ENCODE measurements at regions not wholly inside any gene's neighbourhood (a gene's known extent, or its start where the extent isn't known, plus 50 kb on each side); places are given as distances from the start of the nearest gene placed in this dataset.

DNA sequence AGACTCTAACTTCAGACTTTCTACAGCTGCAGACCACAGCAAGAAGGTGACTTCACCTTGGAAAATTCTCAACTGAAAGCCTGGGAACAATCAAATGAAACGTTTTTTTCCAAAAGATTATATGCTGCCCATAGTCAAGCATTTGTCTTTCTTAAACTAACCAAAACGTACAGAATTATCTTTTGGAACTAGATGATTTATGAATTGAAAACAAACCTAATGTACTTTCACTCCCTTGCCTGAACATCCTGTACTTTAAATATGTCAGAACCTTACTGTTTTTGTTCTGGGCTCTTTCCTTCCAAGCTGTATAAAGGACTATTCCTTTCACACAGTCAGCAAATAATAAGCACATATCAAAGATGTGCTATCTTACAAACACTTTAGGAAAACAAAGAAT lies 62.4 kb upstream of the TNFAIP3 start:
- TF ChIP-seq CBX8 (IDR thresholded peaks at IDR 0.05; ENCODE audit: borderline replicate concordance, low read depth, low read length) (no peak), RNF2 (IDR thresholded peaks at IDR 0.05; ENCODE audit: borderline replicate concordance, low read depth, low read length, missing control alignments, poor library complexity, severe bottlenecking) (no peak), CREB1 (IDR thresholded peaks at IDR 0.05) (no peak), TCF12 (IDR thresholded peaks at IDR 0.05; ENCODE audit: low read depth, low read length) (no peak), POLR2A (IDR thresholded peaks at IDR 0.05; ENCODE audit: control extremely low read depth in 1 of 2, low read depth in 2 of 2, low read length in 2 of 2) (no peak), BRCA1 (IDR thresholded peaks at IDR 0.05; ENCODE audit: low read depth, low read length) (no peak), TEAD4 (IDR thresholded peaks at IDR 0.05; ENCODE audit: low read depth, low read length) (no peak), JUN (IDR thresholded peaks at IDR 0.05; ENCODE audit: low read depth, low read length) (no peak)
- TF ChIP-seq, protein P1, sequence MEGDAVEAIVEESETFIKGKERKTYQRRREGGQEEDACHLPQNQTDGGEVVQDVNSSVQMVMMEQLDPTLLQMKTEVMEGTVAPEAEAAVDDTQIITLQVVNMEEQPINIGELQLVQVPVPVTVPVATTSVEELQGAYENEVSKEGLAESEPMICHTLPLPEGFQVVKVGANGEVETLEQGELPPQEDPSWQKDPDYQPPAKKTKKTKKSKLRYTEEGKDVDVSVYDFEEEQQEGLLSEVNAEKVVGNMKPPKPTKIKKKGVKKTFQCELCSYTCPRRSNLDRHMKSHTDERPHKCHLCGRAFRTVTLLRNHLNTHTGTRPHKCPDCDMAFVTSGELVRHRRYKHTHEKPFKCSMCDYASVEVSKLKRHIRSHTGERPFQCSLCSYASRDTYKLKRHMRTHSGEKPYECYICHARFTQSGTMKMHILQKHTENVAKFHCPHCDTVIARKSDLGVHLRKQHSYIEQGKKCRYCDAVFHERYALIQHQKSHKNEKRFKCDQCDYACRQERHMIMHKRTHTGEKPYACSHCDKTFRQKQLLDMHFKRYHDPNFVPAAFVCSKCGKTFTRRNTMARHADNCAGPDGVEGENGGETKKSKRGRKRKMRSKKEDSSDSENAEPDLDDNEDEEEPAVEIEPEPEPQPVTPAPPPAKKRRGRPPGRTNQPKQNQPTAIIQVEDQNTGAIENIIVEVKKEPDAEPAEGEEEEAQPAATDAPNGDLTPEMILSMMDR (IDR thresholded peaks at IDR 0.05; ENCODE audit: control extremely low read depth in 1 of 3, insufficient read depth in 1 of 3, low read depth in 1 of 3, low read length in 3 of 3), result no peak
- TF ChIP-seq, protein P2, sequence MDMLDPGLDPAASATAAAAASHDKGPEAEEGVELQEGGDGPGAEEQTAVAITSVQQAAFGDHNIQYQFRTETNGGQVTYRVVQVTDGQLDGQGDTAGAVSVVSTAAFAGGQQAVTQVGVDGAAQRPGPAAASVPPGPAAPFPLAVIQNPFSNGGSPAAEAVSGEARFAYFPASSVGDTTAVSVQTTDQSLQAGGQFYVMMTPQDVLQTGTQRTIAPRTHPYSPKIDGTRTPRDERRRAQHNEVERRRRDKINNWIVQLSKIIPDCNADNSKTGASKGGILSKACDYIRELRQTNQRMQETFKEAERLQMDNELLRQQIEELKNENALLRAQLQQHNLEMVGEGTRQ (IDR thresholded peaks at IDR 0.05; ENCODE audit: low read length), result no peak

Measured in H1 (cell line).